IPS-18a (cell line): ENCODE measurements at regions not wholly inside any gene's neighbourhood (a gene's known extent, or its start where the extent isn't known, plus 50 kb on each side); places are given as distances from the start of the nearest gene placed in this dataset.

Experiments
- H3K27ac ChIP-seq: one replicate; pipeline ENCODE4 v1.5.1; 2013; ENCODE audit warnings: low read length
- H3K27me3 ChIP-seq: one replicate; pipeline ENCODE4 v1.6.1; 2013; ENCODE audit warnings: mild to moderate bottlenecking, low read length; ENCODE audit not compliant: control insufficient read depth, insufficient read depth
- H3K36me3 ChIP-seq: one replicate; pipeline ENCODE4 v1.6.1; 2013; ENCODE audit warnings: low read depth, low read length; ENCODE audit not compliant: control insufficient read depth
- H3K4me1 ChIP-seq: one replicate; pipeline ENCODE4 v1.6.1; 2013; ENCODE audit warnings: low read depth, low read length; ENCODE audit not compliant: control insufficient read depth
- H3K4me3 ChIP-seq: one replicate; pipeline ENCODE4 v1.5.1; 2013; ENCODE audit warnings: low read length
- H3K9ac ChIP-seq: one replicate; pipeline ENCODE4 v1.6.1; 2013; ENCODE audit warnings: mild to moderate bottlenecking, low read length, moderate library complexity
- H3K9me3 ChIP-seq: one replicate; pipeline ENCODE4 v1.6.1; 2013; ENCODE audit warnings: low read depth, low read length; ENCODE audit not compliant: control insufficient read depth

DNA sequence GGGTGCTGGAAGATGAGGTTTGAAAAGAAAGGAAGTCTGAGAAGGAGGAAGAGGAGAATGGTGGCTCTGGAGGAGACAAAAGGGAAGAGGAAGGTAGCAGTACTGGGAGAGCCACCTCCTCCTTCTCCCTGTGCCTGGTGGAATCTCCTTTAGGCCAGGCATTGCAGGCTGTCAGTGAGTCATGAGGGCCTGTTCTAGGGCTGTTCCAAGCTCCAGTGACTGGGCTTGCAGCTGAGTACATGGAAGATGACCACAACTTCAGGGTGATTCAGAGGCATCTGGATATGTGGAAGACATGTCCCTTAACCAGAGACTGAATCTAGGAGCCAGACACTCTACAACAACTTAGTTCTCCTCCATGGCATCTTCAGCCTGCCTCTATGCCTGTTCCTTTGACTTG is 107.8 kb downstream of the EFNB1 start:
- no peaks in the 10 kb centered on the region for H3K36me3 ChIP-seq
- H3K4me3 ChIP-seq = no peak overlapping the region
- peaks cover 6% of the 10 kb centered on the region for H3K4me1 ChIP-seq
- no peak overlapping the region for H3K27ac ChIP-seq
- H3K27me3 ChIP-seq = no peaks in the 10 kb centered on the region
- no peaks in the 10 kb centered on the region for H3K9me3 ChIP-seq
- no peak overlapping the region for H3K9ac ChIP-seq

DNA sequence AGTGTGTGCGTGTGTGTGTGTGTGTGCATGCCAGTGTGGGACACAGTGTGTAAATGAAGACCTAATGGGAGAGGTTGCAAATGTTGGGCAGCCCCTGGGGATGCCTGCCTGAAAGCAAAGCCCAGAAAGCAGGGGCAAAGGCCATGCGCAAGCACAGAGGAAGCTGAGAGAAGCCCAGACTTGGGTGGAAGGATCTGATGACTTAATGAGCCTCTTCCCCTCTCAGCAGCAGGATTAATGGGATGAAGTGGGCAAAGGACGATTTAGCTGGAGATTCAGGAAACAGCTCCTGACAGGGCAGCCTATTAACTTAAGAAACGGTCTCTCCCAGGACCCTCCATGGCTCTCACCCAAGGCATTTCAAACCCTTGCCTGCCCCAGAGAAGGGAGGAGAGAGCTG is 107.3 kb downstream of the EFNB1 start:
- no peak overlapping the region for H3K4me3 ChIP-seq
- H3K9me3 ChIP-seq = no peaks in the 10 kb centered on the region
- no peak overlapping the region for H3K9ac ChIP-seq
- peaks cover 6% of the 10 kb centered on the region for H3K4me1 ChIP-seq
- H3K27ac ChIP-seq = no peak overlapping the region
- H3K36me3 ChIP-seq = no peaks in the 10 kb centered on the region
- H3K27me3 ChIP-seq = no peaks in the 10 kb centered on the region

DNA sequence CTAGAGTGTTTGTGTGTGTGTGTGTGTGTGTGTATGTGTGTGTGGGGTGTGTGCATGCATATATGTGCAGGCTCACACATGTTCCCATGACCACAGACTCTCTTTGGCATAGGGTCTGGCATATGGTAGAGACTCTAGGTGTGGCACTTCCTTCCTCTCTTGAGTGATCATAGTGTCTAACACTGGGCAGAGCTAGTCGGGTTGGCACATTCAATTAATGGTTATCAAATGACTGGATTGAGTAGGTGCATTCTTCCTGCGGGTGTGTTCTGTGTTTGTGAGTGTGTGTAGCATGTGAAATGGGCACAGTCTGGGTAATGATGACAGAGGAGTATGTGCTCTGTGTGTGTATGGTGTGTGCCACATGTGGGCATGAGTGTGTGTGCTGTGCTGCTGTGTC is 106.5 kb downstream of the EFNB1 start:
- no peaks in the 10 kb centered on the region for H3K9me3 ChIP-seq
- no peaks in the 10 kb centered on the region for H3K27me3 ChIP-seq
- H3K36me3 ChIP-seq = no peaks in the 10 kb centered on the region
- no peak overlapping the region for H3K4me3 ChIP-seq
- peaks cover 6% of the 10 kb centered on the region for H3K4me1 ChIP-seq
- H3K27ac ChIP-seq = no peak overlapping the region
- H3K9ac ChIP-seq = no peak overlapping the region

DNA sequence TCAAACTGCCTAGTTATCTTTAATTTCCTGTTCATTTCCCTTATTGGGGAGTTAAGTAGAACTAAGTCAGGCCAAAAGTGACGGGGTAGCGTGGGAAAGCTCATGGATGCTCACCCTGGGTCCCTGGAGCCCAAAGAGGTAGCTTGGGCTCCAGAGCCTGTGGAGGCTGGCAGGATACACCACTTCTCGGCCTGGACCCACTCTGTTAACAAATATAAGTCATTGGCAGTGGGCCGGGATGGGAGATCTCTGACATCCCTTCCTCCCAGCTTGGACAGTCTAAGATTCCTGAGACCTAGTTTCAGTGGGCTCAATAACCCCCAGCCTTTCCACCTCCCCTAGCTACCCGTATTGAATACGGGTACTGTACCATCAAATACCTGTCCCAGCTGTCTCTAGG is 106.1 kb downstream of the EFNB1 start:
- no peak overlapping the region for H3K27ac ChIP-seq
- no peak overlapping the region for H3K4me3 ChIP-seq
- H3K36me3 ChIP-seq = no peaks in the 10 kb centered on the region
- no peaks in the 10 kb centered on the region for H3K9me3 ChIP-seq
- H3K9ac ChIP-seq = no peak overlapping the region
- peaks cover 6% of the 10 kb centered on the region for H3K4me1 ChIP-seq
- H3K27me3 ChIP-seq = no peaks in the 10 kb centered on the region

DNA sequence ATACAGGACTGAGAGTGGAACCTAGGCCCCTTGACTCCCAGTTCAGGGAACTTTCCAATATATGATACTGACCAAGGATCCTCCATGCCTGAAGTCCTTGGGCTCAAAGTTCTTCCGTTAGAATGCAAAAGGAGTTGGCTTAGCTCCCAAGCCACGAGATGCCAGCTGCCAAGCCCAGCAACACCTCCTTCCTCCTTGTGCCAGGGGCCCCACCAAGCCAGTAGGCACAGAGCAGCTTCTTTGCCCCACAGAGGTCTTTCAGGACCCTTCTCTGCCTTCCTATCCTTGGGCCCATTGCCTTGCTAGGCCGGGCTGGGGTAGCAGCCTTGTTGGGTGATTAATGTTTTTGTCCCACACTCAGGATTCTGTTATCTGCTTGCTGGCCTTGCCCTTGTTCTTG is 105.6 kb downstream of the EFNB1 start:
- Histone ChIP-seq H3K4me1 (peaks cover 6% of the 10 kb centered on the region), H3K9ac (no peak overlapping the region), H3K36me3 (no peaks in the 10 kb centered on the region), H3K27ac (no peak overlapping the region), H3K27me3 (no peaks in the 10 kb centered on the region), H3K9me3 (no peaks in the 10 kb centered on the region), H3K4me3 (no peak overlapping the region)

DNA sequence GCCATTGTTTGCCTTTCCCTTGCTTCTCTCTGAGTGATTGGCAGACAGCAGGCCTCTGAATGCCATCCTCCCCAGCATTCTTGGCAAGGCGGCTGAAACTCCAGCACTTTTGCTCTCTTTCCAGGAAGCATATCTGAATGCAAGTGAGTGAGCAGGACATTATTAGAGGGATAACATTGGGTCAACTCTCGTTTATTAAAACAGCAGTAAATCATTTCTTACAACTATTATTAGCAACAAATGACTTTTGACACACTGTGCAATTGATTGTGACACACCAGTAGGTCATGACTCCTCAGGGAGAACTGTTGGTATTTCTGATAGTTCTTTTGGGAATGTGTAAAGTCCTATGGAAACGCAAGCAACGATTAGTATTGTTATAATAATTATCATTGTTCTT is 103.8 kb downstream of the EFNB1 start:
- H3K4me3 ChIP-seq = no peak overlapping the region
- H3K27me3 ChIP-seq = no peaks in the 10 kb centered on the region
- H3K9ac ChIP-seq = no peak overlapping the region
- peaks cover 5% of the 10 kb centered on the region for H3K4me1 ChIP-seq
- H3K27ac ChIP-seq = no peak overlapping the region
- no peaks in the 10 kb centered on the region for H3K36me3 ChIP-seq
- H3K9me3 ChIP-seq = no peaks in the 10 kb centered on the region

DNA sequence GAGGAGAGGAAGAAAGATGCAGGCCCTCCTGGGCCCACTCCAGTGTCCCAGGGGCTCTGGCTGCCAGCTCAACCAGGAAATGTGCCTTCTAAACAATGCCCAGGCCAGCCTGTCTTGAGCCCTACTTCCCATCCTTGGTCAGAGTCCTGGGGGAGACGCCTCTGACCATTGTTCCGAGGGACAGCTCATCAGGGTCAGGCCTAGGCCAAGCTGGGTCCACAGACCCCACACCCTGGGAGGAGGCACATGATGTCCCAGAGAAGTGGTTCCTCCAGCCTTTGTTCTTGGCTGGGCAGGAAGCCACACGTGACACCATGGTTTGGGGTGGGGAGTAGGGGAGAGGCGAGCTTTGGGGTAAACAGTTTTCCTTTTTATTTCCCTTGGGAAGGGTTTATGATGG is 102.5 kb downstream of the EFNB1 start:
- Histone ChIP-seq H3K4me1 (peaks cover 5% of the 10 kb centered on the region), H3K27ac (no peak overlapping the region), H3K36me3 (no peaks in the 10 kb centered on the region), H3K4me3 (no peak overlapping the region), H3K27me3 (no peaks in the 10 kb centered on the region), H3K9me3 (no peaks in the 10 kb centered on the region), H3K9ac (no peak overlapping the region)

DNA sequence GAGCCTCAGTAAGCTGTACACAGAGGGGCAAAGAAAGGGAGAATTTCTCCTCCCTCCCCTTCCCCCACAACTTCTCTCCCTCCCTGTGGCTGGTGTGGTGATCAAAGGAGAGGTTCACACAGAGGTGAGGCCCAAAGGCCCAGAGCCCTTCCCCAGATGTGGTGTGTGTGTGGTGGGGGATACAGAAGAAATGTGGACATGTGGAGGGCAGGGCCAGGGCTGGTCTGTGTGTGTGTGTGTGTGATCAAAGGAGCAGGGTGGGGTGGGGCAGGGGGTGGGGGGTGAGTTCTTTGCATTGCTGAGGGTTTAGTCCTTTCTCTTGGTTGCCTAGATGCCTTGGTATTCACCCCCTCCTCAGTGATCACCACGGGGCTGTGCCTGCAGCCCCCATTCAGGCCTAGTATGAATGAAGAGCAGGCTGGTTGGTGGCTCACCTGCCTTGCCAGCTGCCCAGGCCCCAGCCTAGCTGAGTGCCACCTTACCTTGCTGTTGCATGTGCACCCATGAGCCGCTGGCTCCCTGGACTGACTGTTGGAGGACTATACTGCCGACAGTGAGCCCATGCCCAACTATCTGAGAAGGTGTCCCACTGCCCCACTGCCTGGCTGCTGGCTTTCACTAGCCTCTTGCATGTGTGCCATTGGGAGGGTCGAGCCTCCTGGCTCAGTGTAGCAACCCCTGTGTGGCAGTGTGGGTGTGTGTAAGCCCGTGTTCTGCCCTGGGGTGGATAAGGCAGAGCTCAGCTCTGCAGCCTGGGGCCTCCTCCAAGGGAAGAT is 101.9 kb downstream of the EFNB1 start:
- Histone ChIP-seq H3K27me3 (no peaks in the 10 kb centered on the region), H3K9me3 (no peaks in the 10 kb centered on the region), H3K4me3 (no peak overlapping the region), H3K36me3 (no peaks in the 10 kb centered on the region), H3K4me1 (peaks cover 5% of the 10 kb centered on the region), H3K9ac (no peak overlapping the region), H3K27ac (no peak overlapping the region)

DNA sequence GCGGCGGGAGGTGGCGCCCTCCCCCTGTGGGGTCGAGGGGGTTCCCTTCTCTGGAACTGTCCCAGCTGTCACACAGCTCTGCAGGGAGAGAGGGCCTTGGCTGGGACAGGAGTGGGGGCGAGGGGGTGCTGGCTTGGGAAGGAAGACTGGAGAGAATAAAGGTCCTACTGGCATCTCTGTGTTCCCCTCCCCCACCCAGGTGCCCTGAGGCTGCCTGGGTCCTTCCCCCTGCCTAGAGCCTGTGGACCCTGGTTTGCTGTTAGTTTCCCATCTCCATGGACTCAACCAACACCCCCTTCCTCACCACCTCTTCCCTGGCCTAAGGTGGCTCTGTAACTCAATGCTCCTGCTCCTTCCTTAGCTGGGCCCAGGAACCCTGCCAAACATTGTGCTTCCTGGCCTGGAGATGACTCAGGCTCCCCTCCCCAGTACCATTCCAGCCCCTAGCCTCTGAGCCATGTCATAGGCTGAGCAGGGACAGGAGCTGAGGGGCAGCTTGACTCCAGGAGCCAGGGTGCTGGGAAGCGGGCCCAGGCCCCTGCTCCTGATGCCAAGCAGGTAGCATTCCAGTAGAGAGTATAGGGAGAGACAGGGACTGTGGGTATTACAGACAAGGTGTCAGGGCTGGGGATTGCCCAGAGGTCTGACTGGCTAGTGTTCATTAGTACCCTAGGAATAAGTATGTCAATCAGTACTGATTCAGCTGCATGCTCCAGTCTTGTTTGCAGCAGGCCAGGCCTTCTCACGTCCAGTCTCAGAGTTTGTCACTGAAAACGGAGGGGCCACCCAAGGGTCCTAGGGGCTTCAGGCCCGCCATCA is 100.7 kb downstream of the EFNB1 start:
- no peak overlapping the region for H3K27ac ChIP-seq
- H3K36me3 ChIP-seq = no peaks in the 10 kb centered on the region
- H3K4me3 ChIP-seq = no peak overlapping the region
- no peak overlapping the region for H3K9ac ChIP-seq
- H3K4me1 ChIP-seq = peaks cover 5% of the 10 kb centered on the region
- no peaks in the 10 kb centered on the region for H3K27me3 ChIP-seq
- no peaks in the 10 kb centered on the region for H3K9me3 ChIP-seq

DNA sequence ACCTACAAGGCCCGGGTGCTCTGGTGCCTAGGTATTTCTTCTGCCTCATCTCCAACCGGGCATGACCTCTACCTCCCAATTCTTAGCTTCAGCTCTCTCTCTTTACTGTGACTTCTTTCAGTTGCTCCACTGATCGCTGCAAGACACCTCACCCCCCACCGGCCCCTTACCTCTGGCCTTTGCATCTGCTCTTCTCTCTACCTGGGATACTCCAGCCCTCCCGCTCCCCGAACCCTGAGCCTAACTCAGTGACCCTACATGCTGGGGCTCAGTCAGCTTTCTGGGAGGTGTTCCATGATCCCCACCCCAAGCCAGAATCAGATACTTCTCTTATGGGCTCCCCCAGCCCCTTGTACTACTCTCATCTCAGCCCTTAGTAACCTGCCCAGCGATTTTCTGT is 99.6 kb downstream of the EFNB1 start:
- no peak overlapping the region for H3K4me3 ChIP-seq
- peaks cover 5% of the 10 kb centered on the region for H3K4me1 ChIP-seq
- H3K36me3 ChIP-seq = no peaks in the 10 kb centered on the region
- no peak overlapping the region for H3K9ac ChIP-seq
- no peak overlapping the region for H3K27ac ChIP-seq
- H3K9me3 ChIP-seq = no peaks in the 10 kb centered on the region
- no peaks in the 10 kb centered on the region for H3K27me3 ChIP-seq

DNA sequence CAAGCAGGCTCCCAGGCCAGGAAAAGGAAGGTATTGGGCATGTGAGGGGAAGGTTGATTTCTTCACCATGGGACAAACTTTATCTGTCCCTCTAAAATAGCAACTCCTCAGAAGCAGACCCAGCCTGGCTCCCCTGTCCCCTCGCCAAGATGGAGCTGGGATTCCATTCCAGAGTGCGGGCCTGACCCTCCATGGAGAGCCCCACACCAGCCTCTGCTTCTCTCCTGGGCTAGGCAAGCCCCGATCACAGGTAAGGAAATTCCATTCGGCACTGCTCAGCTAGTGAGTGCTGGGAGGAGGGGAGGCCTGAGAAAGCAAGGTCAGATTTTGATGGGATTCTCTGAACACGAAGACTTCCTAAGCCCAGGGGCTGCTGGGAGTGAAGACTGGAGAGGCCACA is 98.4 kb downstream of the EFNB1 start:
- Histone ChIP-seq H3K4me1 (peaks cover 5% of the 10 kb centered on the region), H3K27me3 (no peaks in the 10 kb centered on the region), H3K9ac (no peak overlapping the region), H3K4me3 (no peak overlapping the region), H3K27ac (no peak overlapping the region), H3K9me3 (no peaks in the 10 kb centered on the region), H3K36me3 (no peaks in the 10 kb centered on the region)

DNA sequence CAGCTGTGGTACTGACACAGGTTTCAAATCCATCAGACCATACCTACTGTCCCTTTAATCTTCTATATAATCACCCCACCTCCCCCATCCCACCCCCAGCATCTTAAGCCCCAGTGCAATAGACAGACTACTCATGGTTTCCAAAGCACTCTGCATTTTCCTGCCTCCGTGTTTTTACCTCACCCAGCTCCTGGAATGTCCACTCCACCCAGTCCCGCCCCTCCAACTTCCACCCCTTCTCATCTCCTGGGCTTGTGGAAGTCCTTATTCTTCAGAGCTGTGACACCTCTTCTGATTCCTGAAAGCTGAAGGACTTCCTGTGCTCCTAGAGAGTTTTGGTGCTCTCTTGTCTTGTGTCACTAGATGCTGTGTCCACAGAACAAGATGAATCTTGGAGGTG is 94.3 kb downstream of the EFNB1 start:
- Histone ChIP-seq H3K4me3 (no peak overlapping the region), H3K9ac (no peak overlapping the region), H3K36me3 (no peaks in the 10 kb centered on the region), H3K4me1 (no peaks in the 10 kb centered on the region), H3K9me3 (no peaks in the 10 kb centered on the region), H3K27ac (no peak overlapping the region), H3K27me3 (no peaks in the 10 kb centered on the region)
